WI38 (cell line): ENCODE measurements at regions not wholly inside any gene's neighbourhood (a gene's known extent, or its start where the extent isn't known, plus 50 kb on each side); places are given as distances from the start of the nearest gene placed in this dataset.
A peak's percentile ranks its signal among the peaks of the same experiment; 100 is the strongest.

ENCODE experiments used
- H3K4me3 ChIP-seq: 2 replicates; pipeline ENCODE4 v1.5.1; 2011; ENCODE audit warnings: low read depth, mild to moderate bottlenecking, control low read depth, low read length
- TF ChIP-seq, protein P1 (sequence below): IDR thresholded peaks from 2 replicates; pipeline ENCODE4 v1.5.1; 2012; ENCODE audit warnings: low read depth, mild to moderate bottlenecking, control low read depth, low read length

DNA sequence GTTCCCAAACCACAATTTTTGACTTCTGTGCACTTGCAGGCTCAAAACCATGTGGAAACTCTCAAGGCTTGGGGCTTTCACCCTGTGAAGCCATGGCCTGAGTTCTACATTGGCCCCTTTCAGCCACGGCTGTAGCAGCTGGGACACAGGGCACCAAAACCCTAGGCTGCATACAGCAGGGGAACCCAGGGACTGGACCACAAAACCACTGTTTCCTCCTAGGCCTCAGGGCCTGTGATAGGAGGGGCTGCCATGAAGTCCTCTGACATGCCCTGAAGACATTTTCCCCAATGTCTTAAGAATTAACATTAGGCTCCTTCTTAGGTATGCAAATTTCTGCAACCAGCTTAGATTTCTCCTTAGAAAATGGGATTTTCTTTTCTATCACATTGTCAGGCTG is 312.1 kb upstream of the TUSC1 start:
- TF ChIP-seq, protein P1, sequence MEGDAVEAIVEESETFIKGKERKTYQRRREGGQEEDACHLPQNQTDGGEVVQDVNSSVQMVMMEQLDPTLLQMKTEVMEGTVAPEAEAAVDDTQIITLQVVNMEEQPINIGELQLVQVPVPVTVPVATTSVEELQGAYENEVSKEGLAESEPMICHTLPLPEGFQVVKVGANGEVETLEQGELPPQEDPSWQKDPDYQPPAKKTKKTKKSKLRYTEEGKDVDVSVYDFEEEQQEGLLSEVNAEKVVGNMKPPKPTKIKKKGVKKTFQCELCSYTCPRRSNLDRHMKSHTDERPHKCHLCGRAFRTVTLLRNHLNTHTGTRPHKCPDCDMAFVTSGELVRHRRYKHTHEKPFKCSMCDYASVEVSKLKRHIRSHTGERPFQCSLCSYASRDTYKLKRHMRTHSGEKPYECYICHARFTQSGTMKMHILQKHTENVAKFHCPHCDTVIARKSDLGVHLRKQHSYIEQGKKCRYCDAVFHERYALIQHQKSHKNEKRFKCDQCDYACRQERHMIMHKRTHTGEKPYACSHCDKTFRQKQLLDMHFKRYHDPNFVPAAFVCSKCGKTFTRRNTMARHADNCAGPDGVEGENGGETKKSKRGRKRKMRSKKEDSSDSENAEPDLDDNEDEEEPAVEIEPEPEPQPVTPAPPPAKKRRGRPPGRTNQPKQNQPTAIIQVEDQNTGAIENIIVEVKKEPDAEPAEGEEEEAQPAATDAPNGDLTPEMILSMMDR = no peak
- H3K4me3 ChIP-seq = no peak overlapping the region

DNA sequence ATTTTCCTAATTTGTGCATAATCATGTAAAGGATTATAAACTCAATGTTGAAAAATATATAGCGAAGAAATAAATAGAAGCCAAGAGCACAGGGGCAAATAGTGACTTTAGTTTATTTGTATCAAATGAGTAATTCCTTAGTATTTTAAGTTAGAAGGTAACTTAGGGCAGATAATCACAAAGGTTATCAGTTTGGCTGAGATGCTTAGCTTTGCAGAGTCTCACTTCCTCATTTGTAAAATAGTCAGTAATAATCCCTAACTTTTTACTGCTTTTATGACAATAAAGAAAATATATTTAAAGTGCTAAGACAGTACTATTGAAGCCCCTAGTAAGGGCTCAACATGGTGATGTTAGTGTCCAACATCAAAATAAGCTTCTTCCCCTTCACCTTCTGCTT is 297.4 kb upstream of the TUSC1 start:
- TF ChIP-seq, protein P1 = no peak
- H3K4me3 ChIP-seq = no peak overlapping the region

DNA sequence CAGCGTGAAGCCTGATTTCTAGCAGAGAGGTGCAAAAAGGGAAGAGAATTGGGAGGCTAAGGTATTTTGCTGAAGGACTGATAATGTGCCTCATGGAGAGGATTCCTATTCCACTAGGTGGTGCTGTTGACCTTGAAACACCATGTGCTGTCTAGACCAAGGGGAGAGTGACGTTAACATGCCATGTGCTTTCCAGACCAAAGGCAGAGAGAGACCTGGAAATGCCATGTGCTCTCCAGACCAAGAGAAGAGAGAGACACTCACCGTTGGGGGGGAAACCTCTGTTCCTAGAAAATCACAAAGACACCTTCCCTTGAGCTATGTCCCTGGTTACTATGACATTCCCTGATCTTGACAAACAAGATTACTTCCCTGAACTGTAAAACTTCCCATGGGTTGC is 286.0 kb upstream of the TUSC1 start:
- no peak overlapping the region for H3K4me3 ChIP-seq
- TF ChIP-seq, protein P1 = peak; percentile 55; the same call in 1 of the 2 replicates

DNA sequence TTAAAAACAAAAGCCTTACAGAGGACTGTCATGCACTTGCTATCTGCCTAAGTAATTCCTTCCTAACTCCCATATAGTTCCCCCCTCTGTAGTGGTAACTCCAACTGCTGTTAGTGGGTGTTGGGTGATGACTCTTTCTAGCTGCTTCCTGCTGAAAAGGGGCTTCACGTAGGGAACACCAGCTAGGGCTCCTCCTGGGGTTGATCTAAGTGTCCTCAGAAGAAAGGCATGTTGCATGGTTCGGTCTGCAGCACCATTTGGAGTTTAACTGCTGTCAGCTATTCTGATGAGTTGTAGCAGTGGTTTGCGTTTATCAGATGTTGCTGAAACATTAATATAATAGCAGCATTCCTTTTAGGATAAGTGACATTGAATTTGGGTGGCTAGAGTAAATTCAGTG is 281.9 kb upstream of the TUSC1 start:
- TF ChIP-seq, protein P1 = no peak
- no peak overlapping the region for H3K4me3 ChIP-seq

DNA sequence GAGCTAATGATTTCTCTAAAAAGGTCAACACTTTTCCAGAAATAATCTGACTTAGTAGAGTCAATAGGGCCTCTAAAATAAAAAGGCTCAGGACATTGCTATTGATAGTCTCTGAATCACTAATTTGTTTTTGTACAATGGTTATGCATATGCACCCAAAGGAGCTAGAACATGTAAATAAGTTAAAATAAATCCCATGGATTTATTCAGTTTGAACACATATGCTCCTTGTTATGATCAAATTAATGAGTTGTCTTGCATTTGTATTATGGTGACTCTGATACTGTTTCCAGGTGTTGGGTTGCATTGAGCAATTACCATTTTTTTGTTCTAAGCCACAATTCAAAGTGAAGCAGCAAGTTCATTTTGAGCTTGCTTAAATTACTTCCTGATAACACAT is 276.0 kb upstream of the TUSC1 start:
- TF ChIP-seq, protein P1 = no peak
- no peak overlapping the region for H3K4me3 ChIP-seq

DNA sequence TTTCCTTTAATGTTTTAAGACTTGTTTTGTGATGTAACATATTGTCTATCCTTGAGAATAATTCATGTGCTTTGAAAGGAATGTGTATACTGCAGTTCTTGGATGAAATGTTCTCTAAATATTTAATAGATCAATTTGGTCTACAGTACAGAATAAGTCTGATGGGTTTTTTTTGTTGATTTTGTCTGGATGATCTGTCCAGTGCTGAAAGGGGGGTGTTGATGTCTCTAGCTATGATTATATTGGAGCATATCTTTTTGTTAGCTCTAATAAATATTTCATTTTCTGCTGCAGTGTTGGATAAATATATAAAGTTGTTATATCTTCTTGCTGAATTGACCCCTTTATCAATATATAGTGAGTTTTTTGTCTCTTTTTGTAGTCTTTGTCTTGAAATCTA is 269.9 kb upstream of the TUSC1 start:
- H3K4me3 ChIP-seq = no peak overlapping the region
- TF ChIP-seq, protein P1 = no peak

DNA sequence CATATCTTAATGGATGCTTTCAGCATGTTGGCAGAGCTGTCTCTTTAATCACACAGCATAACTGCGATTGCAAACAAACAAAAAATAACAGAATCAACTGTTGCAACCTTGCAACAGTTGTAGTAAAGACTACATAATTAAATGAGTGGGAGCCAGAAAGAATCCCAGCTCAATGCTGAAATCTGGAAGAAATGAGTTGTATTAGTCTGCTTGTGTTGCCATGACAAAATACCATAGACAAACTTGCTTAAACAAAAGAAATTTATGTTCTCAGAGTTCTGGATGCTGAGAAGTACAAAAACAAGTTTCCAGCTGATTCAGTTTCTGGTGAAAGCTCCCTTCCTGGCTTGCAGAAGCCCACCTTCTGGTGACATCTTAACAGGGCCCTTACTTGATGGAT is 260.9 kb upstream of the TUSC1 start:
- H3K4me3 ChIP-seq = no peak overlapping the region
- TF ChIP-seq, protein P1 = no peak
